PC-9 (cell line): ENCODE measurements at regions not wholly inside any gene's neighbourhood (a gene's known extent, or its start where the extent isn't known, plus 50 kb on each side); places are given as distances from the start of the nearest gene placed in this dataset.

ENCODE experiments used
- BruUV-seq: library from RNA; stranded (reverse); fragments of 400-500 nt; replicated peaks from 2 replicates; lab custom pipeline; 2021; lab: Mats Ljungman, UMichigan
- CTCF ChIA-PET: fragments of 300-600 bp; sonication (Branson Sonifier 250); formaldehyde crosslinking; loops from one replicate; lab custom pipeline; 2022; ENCODE audit warnings: antibody characterized with exemption; lab: Charles Lee
- POLR2A ChIA-PET: fragments of 300-600 bp; sonication (Branson Sonifier 250); formaldehyde crosslinking; loops from one replicate; lab custom pipeline; 2022; ENCODE audit warnings: antibody characterized with exemption; ENCODE audit not compliant: unreplicated experiment; lab: Charles Lee
- DNase-seq, 2 experiments: peaks; one replicate each; pipeline versions ENCODE4 v3.0.0 to v3.0.0-alpha.2; 2015 to 2022; ENCODE audit warnings: mixed read lengths in 1 of 2
- H2AFZ ChIP-seq: fragments of 200-600 bp; sonication (generic); 2 replicates; pipeline ENCODE4 v1.8.1; 2017; ENCODE audit warnings: antibody characterized with exemption
- H3F3A ChIP-seq: fragments of 200-600 bp; sonication (generic); 2 replicates; pipeline ENCODE4 v1.8.1; 2017; ENCODE audit warnings: antibody characterized with exemption, mild to moderate bottlenecking, low read depth; ENCODE audit not compliant: insufficient read depth
- H3K27ac ChIP-seq: fragments of 200-600 bp; sonication (generic); 2 replicates; pipeline ENCODE4 v1.6.1; 2016; ENCODE audit warnings: mixed run types
- H3K27me3 ChIP-seq: fragments of 200-600 bp; sonication (generic); 2 replicates; pipeline ENCODE4 v1.6.1; 2016; ENCODE audit warnings: low read depth, mixed run types; ENCODE audit not compliant: insufficient read depth
- H3K36me3 ChIP-seq: fragments of 200-600 bp; sonication (generic); 2 replicates; pipeline ENCODE4 v1.6.1; 2016; ENCODE audit warnings: low read depth, mixed run types
- H3K4me1 ChIP-seq: fragments of 200-600 bp; sonication (generic); replicated peaks from 2 replicates; pipeline ENCODE4 v1.6.1; 2016; ENCODE audit warnings: mixed run types; ENCODE audit not compliant: insufficient read depth
- H3K4me2 ChIP-seq: fragments of 200-600 bp; sonication (generic); 2 replicates; pipeline ENCODE4 v1.6.1; 2017; ENCODE audit warnings: mixed run types
- H3K4me3 ChIP-seq: fragments of 200-600 bp; sonication (generic); 2 replicates; pipeline ENCODE4 v1.6.1; 2016; ENCODE audit warnings: mixed run types
- H3K79me2 ChIP-seq: fragments of 200-600 bp; sonication (generic); 2 replicates; pipeline ENCODE4 v1.6.1; 2017; ENCODE audit warnings: low read depth, mixed run types
- H3K9me2 ChIP-seq: fragments of 200-600 bp; sonication (generic); 2 replicates; pipeline ENCODE4 v1.8.1; 2017; ENCODE audit warnings: mild to moderate bottlenecking; ENCODE audit not compliant: insufficient read depth
- H3K9me3 ChIP-seq: fragments of 200-600 bp; sonication (generic); 2 replicates; pipeline ENCODE4 v1.8.1; 2016; ENCODE audit warnings: low read depth; ENCODE audit not compliant: insufficient read depth
- H4K20me1 ChIP-seq: fragments of 200-600 bp; sonication (generic); 2 replicates; pipeline ENCODE4 v1.8.1; 2017; ENCODE audit not compliant: insufficient read depth
- EZH2 ChIP-seq: fragments of 200-600 bp; sonication (generic); IDR thresholded peaks from 2 replicates; pipeline ENCODE4 v1.8.0; 2017; ENCODE audit warnings: antibody characterized with exemption, low read depth
- intact Hi-C: fragments of 100-400 bp; cut with micrococcal nuclease; formaldehyde crosslinking; loops from one replicate; pipeline ENCODE4 v1.10.0; 2022; ENCODE audit not compliant: unreplicated experiment
- TF ChIP-seq, protein P1 (sequence below): fragments of 200-600 bp; sonication (generic); conservative IDR thresholded peaks from 2 replicates; pipeline ENCODE4 v1.6.1; 2017; ENCODE audit warnings: mixed run types, antibody characterized with exemption, mild to moderate bottlenecking, moderate library complexity

GRCh38 chr11:83363312-83363711 lies 77.1 kb upstream of the CCDC90B start:
- no peak for TF ChIP-seq EZH2
- TF ChIP-seq, protein P1, sequence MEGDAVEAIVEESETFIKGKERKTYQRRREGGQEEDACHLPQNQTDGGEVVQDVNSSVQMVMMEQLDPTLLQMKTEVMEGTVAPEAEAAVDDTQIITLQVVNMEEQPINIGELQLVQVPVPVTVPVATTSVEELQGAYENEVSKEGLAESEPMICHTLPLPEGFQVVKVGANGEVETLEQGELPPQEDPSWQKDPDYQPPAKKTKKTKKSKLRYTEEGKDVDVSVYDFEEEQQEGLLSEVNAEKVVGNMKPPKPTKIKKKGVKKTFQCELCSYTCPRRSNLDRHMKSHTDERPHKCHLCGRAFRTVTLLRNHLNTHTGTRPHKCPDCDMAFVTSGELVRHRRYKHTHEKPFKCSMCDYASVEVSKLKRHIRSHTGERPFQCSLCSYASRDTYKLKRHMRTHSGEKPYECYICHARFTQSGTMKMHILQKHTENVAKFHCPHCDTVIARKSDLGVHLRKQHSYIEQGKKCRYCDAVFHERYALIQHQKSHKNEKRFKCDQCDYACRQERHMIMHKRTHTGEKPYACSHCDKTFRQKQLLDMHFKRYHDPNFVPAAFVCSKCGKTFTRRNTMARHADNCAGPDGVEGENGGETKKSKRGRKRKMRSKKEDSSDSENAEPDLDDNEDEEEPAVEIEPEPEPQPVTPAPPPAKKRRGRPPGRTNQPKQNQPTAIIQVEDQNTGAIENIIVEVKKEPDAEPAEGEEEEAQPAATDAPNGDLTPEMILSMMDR: no peak
- Histone ChIP-seq H3F3A (no peaks in the 10 kb centered on the region), H3K27ac (no peak overlapping the region), H2AFZ (no peak overlapping the region), H3K9me2 (no peaks in the 10 kb centered on the region), H3K4me1 (no peaks in the 10 kb centered on the region), H3K36me3 (no peaks in the 10 kb centered on the region), H4K20me1 (no peaks in the 10 kb centered on the region), H3K9me3 (peaks cover 8% of the 10 kb centered on the region), H3K4me3 (no peak overlapping the region), H3K4me2 (no peak overlapping the region), H3K79me2 (no peaks in the 10 kb centered on the region), H3K27me3 (no peaks in the 10 kb centered on the region)
- no peak for DNase-seq
- ChIA-PET POLR2A (no interaction called here), CTCF (no interaction called here)
- no TSS peak for BruUV-seq
- intact Hi-C loops: no loop called here

DNA sequence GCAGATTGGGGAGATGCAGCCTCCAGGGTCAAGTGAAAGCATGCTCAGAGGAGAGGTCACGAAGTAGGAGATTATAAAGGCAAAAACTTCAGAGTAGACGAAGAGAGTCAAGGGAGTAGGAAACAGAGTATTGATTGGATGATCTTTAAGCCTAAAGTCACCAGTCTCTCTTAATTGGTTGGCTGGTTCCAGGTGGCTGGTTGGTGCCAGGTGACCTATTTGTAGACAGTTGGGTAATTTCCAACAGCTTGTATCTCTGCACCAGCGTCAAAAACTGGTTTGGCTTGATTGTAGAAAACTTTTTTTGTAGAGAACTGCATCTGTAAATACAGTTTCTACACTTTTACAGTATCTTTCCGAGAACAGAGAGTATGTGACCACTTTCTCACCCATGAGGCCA lies 75.7 kb upstream of the CCDC90B start:
- H3K27me3 ChIP-seq: no peaks in the 10 kb centered on the region
- POLR2A ChIA-PET: interaction anchor here (0.6 kb wide), 1 partner anchor 328 kb away, joined by 3 read pairs; no protein-coding TSS in a partner anchor
- no peak overlapping the region for H2AFZ ChIP-seq
- H3K36me3 ChIP-seq: no peaks in the 10 kb centered on the region
- H3K4me3 ChIP-seq: no peak overlapping the region
- H3K9me2 ChIP-seq: no peaks in the 10 kb centered on the region
- CTCF ChIA-PET: no interaction called here
- H3K27ac ChIP-seq: no peak overlapping the region
- H4K20me1 ChIP-seq: no peaks in the 10 kb centered on the region
- no peaks in the 10 kb centered on the region for H3K79me2 ChIP-seq
- DNase-seq: no peak
- TF ChIP-seq EZH2: no peak
- TF ChIP-seq, protein P1: no peak
- H3K4me1 ChIP-seq: no peaks in the 10 kb centered on the region
- no peak overlapping the region for H3K4me2 ChIP-seq
- intact Hi-C loops: no loop called here
- H3F3A ChIP-seq: no peaks in the 10 kb centered on the region
- H3K9me3 ChIP-seq: no peaks in the 10 kb centered on the region
- BruUV-seq: no TSS peak

DNA sequence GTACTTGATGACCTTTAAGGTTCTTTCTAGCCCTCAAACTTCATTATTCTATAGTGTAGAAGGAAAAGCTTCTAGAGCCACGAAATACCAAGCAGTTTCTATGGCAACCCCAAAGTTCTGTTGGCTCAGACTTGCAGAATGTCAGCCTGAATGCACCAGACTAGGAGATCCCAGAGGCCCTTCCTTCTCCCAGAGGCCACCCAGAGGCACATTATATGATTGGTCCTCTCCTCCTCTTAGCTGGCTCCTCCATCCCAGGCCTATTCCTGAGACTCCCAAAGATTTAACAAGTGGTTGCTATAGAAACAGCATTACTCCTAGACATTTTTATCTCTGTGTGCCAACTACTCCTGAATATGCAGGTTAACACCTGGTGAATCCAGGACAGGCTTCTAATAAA lies 69.2 kb upstream of the CCDC90B start:
- Histone ChIP-seq H3K27me3 (no peaks in the 10 kb centered on the region), H3K9me3 (no peaks in the 10 kb centered on the region), H3K4me1 (no peaks in the 10 kb centered on the region), H3K79me2 (no peaks in the 10 kb centered on the region), H3K36me3 (no peaks in the 10 kb centered on the region), H3K4me2 (no peak overlapping the region), H3K9me2 (no peaks in the 10 kb centered on the region), H3F3A (no peaks in the 10 kb centered on the region), H4K20me1 (no peaks in the 10 kb centered on the region), H3K27ac (no peak overlapping the region), H2AFZ (no peak overlapping the region), H3K4me3 (no peak overlapping the region)
- no peak for TF ChIP-seq EZH2
- TF ChIP-seq, protein P1: no peak
- ChIA-PET CTCF (no interaction called here), POLR2A (no interaction called here)
- intact Hi-C loops: no loop called here
- no TSS peak for BruUV-seq
- DNase-seq: no peak
